OCI-LY7 (cell line): ENCODE measurements at regions not wholly inside any gene's neighbourhood (a gene's known extent, or its start where the extent isn't known, plus 50 kb on each side); places are given as distances from the start of the nearest gene placed in this dataset.

ENCODE experiments used
- BruUV-seq: library from RNA; stranded (reverse); fragments of 400-500 nt; replicated peaks from 2 replicates; lab custom pipeline; 2021; lab: Mats Ljungman, UMichigan
- CTCF ChIA-PET: fragments of 300-600 bp; sonication (Branson Sonifier 250); formaldehyde crosslinking; loops from one replicate; lab custom pipeline; 2022; ENCODE audit warnings: antibody characterized with exemption; ENCODE audit not compliant: unreplicated experiment; lab: Charles Lee
- POLR2A ChIA-PET: fragments of 300-600 bp; sonication (Branson Sonifier 250); formaldehyde crosslinking; loops from one replicate; lab custom pipeline; 2022; ENCODE audit warnings: antibody characterized with exemption; lab: Charles Lee
- DNase-seq: peaks from one replicate; pipeline ENCODE4 v3.0.0-alpha.2; 2015; ENCODE audit warnings: low spot score
- H2AFZ ChIP-seq: fragments of 200-600 bp; sonication (generic), shearing (Covaris generic); 2 replicates; pipeline ENCODE4 v1.6.1; 2014; ENCODE audit warnings: mild to moderate bottlenecking, antibody characterized with exemption, low read length, moderate library complexity
- H3K27ac ChIP-seq: fragments of 200-600 bp; sonication (generic); 2 replicates; pipeline ENCODE4 v1.5.1; 2014; ENCODE audit warnings: mixed run types, low read depth, mild to moderate bottlenecking, moderate library complexity, low read length, inconsistent platforms; ENCODE audit not compliant: poor library complexity, severe bottlenecking
- H3K36me3 ChIP-seq: fragments of 200-600 bp; sonication (generic); 2 replicates; pipeline ENCODE4 v1.6.1; 2014; ENCODE audit warnings: mild to moderate bottlenecking, antibody characterized with exemption, low read length, moderate library complexity, mixed read lengths; ENCODE audit not compliant: insufficient read depth
- H3K4me1 ChIP-seq: fragments of 200-600 bp; sonication (generic); 2 replicates; pipeline ENCODE4 v1.5.1; 2014; ENCODE audit warnings: mild to moderate bottlenecking, low read length; ENCODE audit not compliant: insufficient read depth, poor library complexity, severe bottlenecking
- H3K4me2 ChIP-seq: fragments of 200-600 bp; sonication (generic); 2 replicates; pipeline ENCODE4 v1.6.1; 2014; ENCODE audit warnings: mild to moderate bottlenecking, low read length
- H3K4me3 ChIP-seq: fragments of 200-600 bp; sonication (generic); 2 replicates; pipeline ENCODE4 v1.5.1; 2014; ENCODE audit warnings: mild to moderate bottlenecking, low read depth, low read length; ENCODE audit not compliant: poor library complexity, severe bottlenecking
- H3K79me2 ChIP-seq: fragments of 200-600 bp; sonication (generic); 2 replicates; pipeline ENCODE4 v1.6.1; 2016; ENCODE audit warnings: low read depth, mild to moderate bottlenecking, low read length, moderate library complexity, mixed read lengths; ENCODE audit not compliant: insufficient read depth
- H3K9me2 ChIP-seq: fragments of 200-600 bp; sonication (generic); 2 replicates; pipeline ENCODE4 v1.6.1; 2016; ENCODE audit warnings: mild to moderate bottlenecking, low read length, mixed read lengths; ENCODE audit not compliant: insufficient read depth
- H3K9me3 ChIP-seq: fragments of 200-600 bp; sonication (generic); 2 replicates; pipeline ENCODE4 v1.6.1; 2014; ENCODE audit warnings: mild to moderate bottlenecking, mixed run types, low read length, mixed read lengths
- H4K20me1 ChIP-seq: fragments of 200-600 bp; sonication (generic); 2 replicates; pipeline ENCODE4 v1.6.1; 2014; ENCODE audit warnings: mild to moderate bottlenecking, antibody characterized with exemption, low read length, moderate library complexity, mixed read lengths; ENCODE audit not compliant: insufficient read depth
- CTCF ChIP-seq: fragments of 200-600 bp; sonication (generic); conservative IDR thresholded peaks from 2 replicates; pipeline ENCODE4 v1.5.1; 2014; ENCODE audit warnings: mild to moderate bottlenecking, antibody characterized with exemption, low read length, moderate library complexity, mixed read lengths
- EZH2phosphoT487 ChIP-seq: fragments of 200-600 bp; sonication (generic); IDR thresholded peaks from 2 replicates; pipeline ENCODE4 v1.6.1; 2018; ENCODE audit warnings: low read depth, borderline replicate concordance, mild to moderate bottlenecking, mixed run types, antibody characterized with exemption, low read length, moderate library complexity, mixed read lengths
- intact Hi-C: fragments of 100-400 bp; cut with micrococcal nuclease; formaldehyde crosslinking; loops from one replicate; pipeline ENCODE4 v1.10.0; 2022; ENCODE audit not compliant: unreplicated experiment

GRCh38 chr10:5584895-5585516, 60.2 kb downstream of the CALML3 start:
- BruUV-seq = no TSS peak
- TF ChIP-seq EZH2phosphoT487 = no peak
- no peak for TF ChIP-seq CTCF
- H3K36me3 ChIP-seq = peaks cover 7% of the 10 kb centered on the region
- peaks cover 100% of the 10 kb centered on the region for H3K4me1 ChIP-seq
- no peak overlapping the region for H3K4me3 ChIP-seq
- H3K4me2 ChIP-seq = peak overlapping the region; percentile 27
- CTCF ChIA-PET = interaction anchor here (0.7 kb wide), 1 partner anchor 38 kb away, joined by 4 read pairs; no protein-coding TSS in a partner anchor
- no peaks in the 10 kb centered on the region for H3K9me2 ChIP-seq
- H4K20me1 ChIP-seq = no peaks in the 10 kb centered on the region
- no peak overlapping the region; the same call in 1 of the 2 replicates for H2AFZ ChIP-seq
- intact Hi-C loops = loop anchor here (10.0 kb wide), 2 partner anchors 470 to 1890 kb away; no protein-coding TSS in a partner anchor
- H3K9me3 ChIP-seq = peaks cover 14% of the 10 kb centered on the region
- H3K27ac ChIP-seq = peak overlapping the region; percentile 19
- H3K79me2 ChIP-seq = no peaks in the 10 kb centered on the region
- POLR2A ChIA-PET = interaction anchor here (2.7 kb wide), 1 partner anchor 10 kb away, joined by 13 read pairs; no protein-coding TSS in a partner anchor
- peak; percentile 27 for DNase-seq

GRCh38 chr10:5585517-5586206, 60.9 kb downstream of the CALML3 start:
- Histone ChIP-seq H4K20me1 (no peaks in the 10 kb centered on the region), H3K79me2 (no peaks in the 10 kb centered on the region), H3K4me2 (peak overlapping the region; percentile 27), H3K27ac (peak overlapping the region; percentile 19), H2AFZ (peak overlapping the region; percentile 35; the same call in 1 of the 2 replicates), H3K36me3 (peaks cover 2% of the 10 kb centered on the region), H3K4me1 (peaks cover 100% of the 10 kb centered on the region), H3K9me3 (peaks cover 8% of the 10 kb centered on the region), H3K4me3 (no peak overlapping the region), H3K9me2 (no peaks in the 10 kb centered on the region)
- TF ChIP-seq CTCF = no peak
- TF ChIP-seq EZH2phosphoT487 = no peak
- no TSS peak for BruUV-seq
- DNase-seq = no peak
- intact Hi-C loops = loop anchor here (2.0 to 10.0 kb wide), 3 partner anchors 37 to 1889 kb away; no protein-coding TSS in a partner anchor
- CTCF ChIA-PET = interaction anchor here (0.7 kb wide), 1 partner anchor 37 kb away, joined by 4 read pairs; no protein-coding TSS in a partner anchor
- POLR2A ChIA-PET = interaction anchor here (0.9 to 2.7 kb wide), 3 partner anchors 9 to 173 kb away, joined by 3 to 13 read pairs (median 3); no protein-coding TSS in a partner anchor
